DOHH2 (cell line): ENCODE measurements at regions not wholly inside any gene's neighbourhood (a gene's known extent, or its start where the extent isn't known, plus 50 kb on each side); places are given as distances from the start of the nearest gene placed in this dataset.
"Not testable (repeated sequence)": the region's sequence is repeated elsewhere in the genome, so short reads cannot be mapped to it uniquely, and the experiment has no call there.

Source experiments
- H3F3A ChIP-seq: fragments of 200-600 bp; sonication (generic), shearing (Covaris generic); 2 replicates; pipeline ENCODE4 v1.6.0; 2016; ENCODE audit warnings: antibody characterized with exemption, mild to moderate bottlenecking; ENCODE audit not compliant: control insufficient read depth, insufficient read depth
- H3K27ac ChIP-seq: fragments of 200-600 bp; sonication (generic); 2 replicates; pipeline ENCODE4 v1.5.1; 2014; ENCODE audit warnings: low read depth, mild to moderate bottlenecking, low read length, moderate library complexity
- H3K27me3 ChIP-seq: fragments of 200-600 bp; sonication (generic); 2 replicates; pipeline ENCODE4 v1.6.1; 2014; ENCODE audit warnings: mild to moderate bottlenecking, low read length, mixed read lengths; ENCODE audit not compliant: control insufficient read depth
- H3K36me3 ChIP-seq: fragments of 200-600 bp; sonication (generic); 2 replicates; pipeline ENCODE4 v1.6.1; 2014; ENCODE audit warnings: mild to moderate bottlenecking, low read length, moderate library complexity, mixed read lengths; ENCODE audit not compliant: control insufficient read depth
- H3K4me1 ChIP-seq: fragments of 200-600 bp; sonication (generic); 2 replicates; pipeline ENCODE4 v1.6.1; 2014; ENCODE audit warnings: mild to moderate bottlenecking, low read length, mixed read lengths; ENCODE audit not compliant: control insufficient read depth
- H3K4me2 ChIP-seq: fragments of 200-600 bp; sonication (generic); 2 replicates; pipeline ENCODE4 v1.6.0; 2014; ENCODE audit warnings: mild to moderate bottlenecking, low read length, moderate library complexity
- H3K4me3 ChIP-seq: fragments of 200-600 bp; sonication (generic); 2 replicates; pipeline ENCODE4 v1.5.1; 2014; ENCODE audit warnings: mild to moderate bottlenecking, low read length, mixed read lengths
- H3K79me2 ChIP-seq: fragments of 200-600 bp; sonication (generic); 2 replicates; pipeline ENCODE4 v1.6.1; 2014; ENCODE audit warnings: mild to moderate bottlenecking, low read length, mixed read lengths; ENCODE audit not compliant: control insufficient read depth
- H3K9me2 ChIP-seq: fragments of 200-600 bp; sonication (generic); replicated peaks from 2 replicates; pipeline ENCODE4 v1.6.1; 2014; ENCODE audit warnings: mild to moderate bottlenecking, low read length, mixed read lengths; ENCODE audit not compliant: control insufficient read depth
- H3K9me3 ChIP-seq: fragments of 200-600 bp; sonication (generic); 2 replicates; pipeline ENCODE4 v1.6.1; 2014; ENCODE audit warnings: antibody characterized with exemption, low read length, mixed read lengths; ENCODE audit not compliant: control insufficient read depth, insufficient read depth
- H4K20me1 ChIP-seq: fragments of 200-600 bp; sonication (generic); 2 replicates; pipeline ENCODE4 v1.6.0; 2014; ENCODE audit warnings: low read depth, mild to moderate bottlenecking, antibody characterized with exemption, low read length, moderate library complexity; ENCODE audit not compliant: control insufficient read depth, insufficient read depth
- CTCF ChIP-seq: fragments of 200-600 bp; sonication (generic); IDR thresholded peaks from one replicate; pipeline ENCODE4 v1.5.1; 2014; ENCODE audit warnings: antibody characterized with exemption, mild to moderate bottlenecking, low read depth, low read length; ENCODE audit not compliant: poor library complexity, severe bottlenecking
- EZH2phosphoT487 ChIP-seq: fragments of 200-600 bp; sonication (generic); IDR thresholded peaks from 2 replicates; pipeline ENCODE4 v1.6.1; 2017; ENCODE audit warnings: borderline replicate concordance, mild to moderate bottlenecking, antibody characterized with exemption, low read length, moderate library complexity, mixed read lengths

GRCh38 chr9:751137-752051, 90.1 kb upstream of the DMRT1 start:
- no peak for TF ChIP-seq EZH2phosphoT487
- TF ChIP-seq CTCF = no peak
- Histone ChIP-seq H3K27ac (no peak overlapping the region), H3K36me3 (peaks cover 22% of the 10 kb centered on the region), H4K20me1 (no peaks in the 10 kb centered on the region; the same call in 1 of the 2 replicates), H3K79me2 (no peaks in the 10 kb centered on the region), H3K4me2 (peak overlapping the region; percentile 43), H3K27me3 (no peaks in the 10 kb centered on the region), H3K9me3 (no peaks in the 10 kb centered on the region), H3K4me1 (peaks cover 37% of the 10 kb centered on the region), H3K4me3 (0 out of 2 replicates have a peak overlapping the region, but pooled peaks have one; percentile 11), H3K9me2 (no peaks in the 10 kb centered on the region), H3F3A (peaks cover 12% of the 10 kb centered on the region; the same call in 1 of the 2 replicates)

GRCh38 chr9:752201-752600, 89.3 kb upstream of the DMRT1 start:
- peaks cover 20% of the 10 kb centered on the region for H3K36me3 ChIP-seq
- no peaks in the 10 kb centered on the region for H3K27me3 ChIP-seq
- H3K4me2 ChIP-seq = no peak overlapping the region
- peaks cover 12% of the 10 kb centered on the region; the same call in 1 of the 2 replicates for H3F3A ChIP-seq
- H3K4me3 ChIP-seq = no peak overlapping the region
- no peak for TF ChIP-seq EZH2phosphoT487
- TF ChIP-seq CTCF = no peak
- H3K79me2 ChIP-seq = no peaks in the 10 kb centered on the region
- H3K9me3 ChIP-seq = no peaks in the 10 kb centered on the region
- no peaks in the 10 kb centered on the region; the same call in 1 of the 2 replicates for H4K20me1 ChIP-seq
- no peaks in the 10 kb centered on the region for H3K9me2 ChIP-seq
- H3K4me1 ChIP-seq = peaks cover 37% of the 10 kb centered on the region
- no peak overlapping the region for H3K27ac ChIP-seq

GRCh38 chr9:752681-753200, 88.8 kb upstream of the DMRT1 start:
- Histone ChIP-seq H3K9me3 (no peaks in the 10 kb centered on the region), H3K4me2 (no peak overlapping the region), H3K27me3 (no peaks in the 10 kb centered on the region), H3K4me3 (no peak overlapping the region), H3K79me2 (no peaks in the 10 kb centered on the region), H3K9me2 (no peaks in the 10 kb centered on the region), H3K4me1 (peaks cover 37% of the 10 kb centered on the region), H3K27ac (no peak overlapping the region), H4K20me1 (no peaks in the 10 kb centered on the region; the same call in 1 of the 2 replicates), H3K36me3 (peaks cover 17% of the 10 kb centered on the region), H3F3A (peaks cover 12% of the 10 kb centered on the region; the same call in 1 of the 2 replicates)
- no peak for TF ChIP-seq EZH2phosphoT487
- TF ChIP-seq CTCF = no peak

DNA sequence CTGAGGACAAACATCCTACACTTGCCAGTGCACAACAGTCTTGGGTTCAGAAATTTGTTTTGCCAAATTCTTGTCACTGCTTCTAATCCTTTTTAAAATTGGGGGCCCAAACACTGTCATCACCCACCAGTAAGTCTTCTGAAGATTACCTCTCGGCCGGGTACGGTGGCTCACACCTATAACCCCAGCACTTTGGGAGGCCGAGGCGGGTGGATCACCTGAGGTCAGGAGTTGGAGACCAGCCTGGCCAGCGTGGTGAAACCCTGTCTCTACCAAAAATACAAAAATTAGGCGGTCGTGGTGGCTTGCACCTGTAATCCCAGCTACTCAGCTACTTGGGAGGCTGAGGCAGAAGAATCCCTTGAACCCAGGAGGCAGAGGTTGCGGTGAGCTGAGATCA, 87.8 kb upstream of the DMRT1 start:
- H3K36me3 ChIP-seq = peaks cover 10% of the 10 kb centered on the region
- H3K4me3 ChIP-seq, H3K4me2 ChIP-seq, H3K79me2 ChIP-seq, H3K9me2 ChIP-seq, H3K27ac ChIP-seq, H3K27me3 ChIP-seq, H3K9me3 ChIP-seq, H4K20me1 ChIP-seq: not testable (repeated sequence)
- H3F3A ChIP-seq = peaks cover 12% of the 10 kb centered on the region; the same call in 1 of the 2 replicates
- peaks cover 33% of the 10 kb centered on the region for H3K4me1 ChIP-seq
